Stimulated activated effector memory CD8-positive, alpha-beta T cell treated with anti-CD3 and anti-CD28 coated beads, Interleukin-12 subunit alpha, Interleukin-12 subunit beta, amount 100 ng/mL, for 72 hours (primary cell): ENCODE measurements at regions not wholly inside any gene's neighbourhood (a gene's known extent, or its start where the extent isn't known, plus 50 kb on each side); places are given as distances from the start of the nearest gene placed in this dataset.

ENCODE experiments used
- ATAC-seq: fragments of 150-1000 bp; cut with Tn5 transposase; 2 replicates; pipeline ENCODE4 v1.10.0; 2021
- DNase-seq, 2 donors: peaks; one replicate each; pipeline ENCODE4 v3.0.0; 2021 to 2022; ENCODE audit warnings: low spot score in 2 of 2
- H3K27ac Mint-ChIP-seq: one replicate; pipeline ENCODE4 v1.8.0; 2022; ENCODE audit warnings: mild to moderate bottlenecking, mixed read lengths
- H3K36me3 Mint-ChIP-seq: one replicate; pipeline ENCODE4 v1.8.0; 2022; ENCODE audit warnings: mild to moderate bottlenecking, mixed read lengths
- H3K4me1 Mint-ChIP-seq: one replicate; pipeline ENCODE4 v1.8.0; 2022; ENCODE audit warnings: mixed read lengths
- H3K4me3 Mint-ChIP-seq: one replicate; pipeline ENCODE4 v1.8.0; 2022; ENCODE audit warnings: mild to moderate bottlenecking, mixed read lengths
- H3K9me3 Mint-ChIP-seq: one replicate; pipeline ENCODE4 v1.8.0; 2022; ENCODE audit warnings: mixed read lengths

DNA sequence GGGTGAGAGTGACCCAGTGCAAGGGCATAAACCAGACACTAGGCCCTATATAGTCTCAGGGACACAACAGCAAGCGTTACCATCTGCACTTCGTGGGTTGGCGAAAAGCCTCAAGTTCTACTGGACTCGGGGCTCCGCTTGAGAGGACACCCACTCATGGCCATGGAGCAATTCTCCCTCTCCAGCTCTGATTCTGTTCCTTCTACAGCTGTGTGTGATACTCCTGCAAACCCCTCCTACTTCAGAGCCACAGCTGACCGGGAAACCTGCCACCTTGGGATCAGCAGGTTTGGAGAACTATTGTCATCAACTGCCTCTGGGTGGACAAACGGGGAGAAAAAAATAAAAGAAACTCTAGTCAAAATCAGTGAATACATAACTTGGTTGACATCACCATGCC is 306.9 kb downstream of the FGFR2 start:
- no peaks in the 10 kb centered on the region for H3K36me3 Mint-ChIP-seq
- no peaks in the 10 kb centered on the region for H3K4me1 Mint-ChIP-seq
- no peak for DNase-seq
- H3K4me3 Mint-ChIP-seq: no peak overlapping the region
- H3K9me3 Mint-ChIP-seq: peaks cover 2% of the 10 kb centered on the region
- H3K27ac Mint-ChIP-seq: no peak overlapping the region
- no peak for ATAC-seq

DNA sequence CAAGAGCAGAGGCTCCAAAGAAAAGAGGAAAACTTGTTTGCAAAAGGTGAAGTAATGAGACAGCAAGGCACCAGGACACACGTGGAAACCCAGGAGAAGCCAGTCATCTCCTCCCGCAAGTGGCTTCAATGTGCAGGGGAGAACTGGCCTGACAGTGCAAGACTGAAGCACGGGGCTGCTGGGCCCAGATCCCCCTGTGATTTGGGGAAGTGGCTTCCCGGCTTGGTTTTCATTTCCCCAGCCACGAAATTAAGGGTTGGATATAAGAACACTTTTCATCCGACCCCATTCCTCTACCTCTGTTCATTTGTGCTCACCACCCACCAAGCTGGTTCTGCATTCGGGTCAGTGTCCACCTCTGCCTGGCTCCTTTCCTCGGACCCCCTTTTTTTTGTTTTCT is 306.4 kb downstream of the FGFR2 start:
- Mint-ChIP-seq H3K36me3 (no peaks in the 10 kb centered on the region), H3K4me1 (no peaks in the 10 kb centered on the region), H3K27ac (no peak overlapping the region)

DNA sequence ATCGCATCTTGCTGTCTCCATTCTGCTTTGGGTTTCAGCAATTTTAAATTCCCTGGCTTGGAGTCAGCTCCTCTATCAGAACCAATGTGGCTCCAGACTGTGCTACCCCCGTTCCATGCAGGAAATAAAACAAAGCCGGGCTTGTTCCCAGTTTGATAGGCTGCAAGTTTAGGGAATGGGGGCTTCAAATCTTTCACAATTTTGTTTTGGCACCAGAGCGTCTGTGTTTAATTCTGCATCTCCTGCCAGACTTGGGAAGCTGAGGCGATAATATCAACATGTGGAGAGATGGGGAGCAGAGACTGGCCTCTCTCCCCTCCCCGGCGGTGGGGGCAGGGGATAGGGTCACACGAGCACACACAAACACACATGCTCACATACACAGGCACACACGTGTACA is 305.9 kb downstream of the FGFR2 start:
- H3K36me3 Mint-ChIP-seq: no peaks in the 10 kb centered on the region
- H3K4me3 Mint-ChIP-seq: no peak overlapping the region
- DNase-seq (no peak), ATAC-seq (no peak)
- peaks cover 2% of the 10 kb centered on the region for H3K9me3 Mint-ChIP-seq
- no peak overlapping the region for H3K27ac Mint-ChIP-seq
- H3K4me1 Mint-ChIP-seq: no peaks in the 10 kb centered on the region

More for the DNA sequence above, 306.4 kb downstream of the FGFR2 start:
- Mint-ChIP-seq H3K4me3 (no peak overlapping the region), H3K9me3 (peaks cover 2% of the 10 kb centered on the region)
- ATAC-seq: no peak
- DNase-seq: no peak

DNA sequence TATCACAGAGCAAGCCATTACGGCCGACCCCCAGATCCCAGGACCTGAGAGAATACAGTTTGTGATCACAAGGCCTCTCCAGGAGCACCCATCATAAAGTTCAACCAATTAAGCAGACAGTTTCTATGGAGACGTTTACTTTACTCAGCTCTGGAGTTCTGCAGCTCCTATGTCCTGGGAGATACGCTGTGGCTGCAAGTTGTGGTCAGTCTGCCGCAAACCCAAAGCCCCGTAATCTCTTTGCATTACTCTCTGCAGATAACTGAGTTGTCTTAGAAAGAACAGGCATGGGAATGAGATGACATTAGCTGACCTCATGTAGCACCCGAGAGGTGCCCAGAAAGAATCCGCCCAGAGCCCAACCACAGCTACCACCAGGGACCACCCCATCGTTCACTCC is 305.1 kb downstream of the FGFR2 start:
- Mint-ChIP-seq H3K4me3 (no peak overlapping the region), H3K9me3 (peaks cover 2% of the 10 kb centered on the region), H3K27ac (no peak overlapping the region), H3K4me1 (no peaks in the 10 kb centered on the region), H3K36me3 (no peaks in the 10 kb centered on the region)
- DNase-seq (no peak), ATAC-seq (no peak)

DNA sequence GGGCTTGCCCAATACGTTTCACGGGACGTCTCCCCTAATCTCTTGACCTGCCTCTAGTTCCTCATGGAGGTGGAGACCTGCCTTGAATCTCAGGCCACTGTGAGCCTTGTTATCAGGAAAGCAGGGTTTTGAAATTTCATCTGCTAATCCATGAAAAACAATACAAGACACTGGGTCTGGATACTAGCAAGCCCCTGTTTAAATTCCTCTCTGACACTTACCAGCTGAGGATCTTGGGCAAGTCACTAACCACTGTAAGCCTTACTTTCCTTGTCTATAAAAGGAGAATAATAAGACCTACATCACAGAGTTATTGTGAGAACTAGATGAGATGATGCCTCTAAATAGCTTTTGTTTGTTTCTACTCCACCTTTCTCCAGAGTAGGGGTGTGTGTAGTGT is 303.6 kb downstream of the FGFR2 start:
- Mint-ChIP-seq H3K4me1 (no peaks in the 10 kb centered on the region), H3K4me3 (no peak overlapping the region), H3K9me3 (no peaks in the 10 kb centered on the region), H3K36me3 (no peaks in the 10 kb centered on the region), H3K27ac (no peak overlapping the region)
- DNase-seq: no peak
- no peak for ATAC-seq

DNA sequence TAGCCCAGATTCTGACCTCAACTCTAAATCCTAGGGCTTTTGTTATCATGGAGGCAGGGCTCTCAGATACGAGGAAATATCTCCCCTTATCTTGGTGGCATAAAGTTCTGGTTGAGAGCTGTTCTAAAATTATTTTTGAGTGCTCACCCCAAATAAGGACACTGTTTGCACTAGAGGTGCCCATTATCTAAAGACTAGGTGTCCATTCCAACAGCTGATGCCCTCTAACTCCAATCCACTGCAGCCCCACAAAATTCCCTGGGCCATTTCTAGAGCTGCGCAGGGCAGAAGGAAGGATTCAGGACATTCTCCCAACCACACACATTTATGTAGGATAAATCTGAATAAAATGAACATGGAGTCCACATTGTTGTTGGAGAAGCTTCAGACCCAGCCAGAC is 301.9 kb downstream of the FGFR2 start:
- Mint-ChIP-seq H3K9me3 (no peaks in the 10 kb centered on the region), H3K4me3 (no peak overlapping the region), H3K27ac (no peak overlapping the region), H3K36me3 (no peaks in the 10 kb centered on the region), H3K4me1 (no peaks in the 10 kb centered on the region)
- ATAC-seq (no peak), DNase-seq (no peak)

DNA sequence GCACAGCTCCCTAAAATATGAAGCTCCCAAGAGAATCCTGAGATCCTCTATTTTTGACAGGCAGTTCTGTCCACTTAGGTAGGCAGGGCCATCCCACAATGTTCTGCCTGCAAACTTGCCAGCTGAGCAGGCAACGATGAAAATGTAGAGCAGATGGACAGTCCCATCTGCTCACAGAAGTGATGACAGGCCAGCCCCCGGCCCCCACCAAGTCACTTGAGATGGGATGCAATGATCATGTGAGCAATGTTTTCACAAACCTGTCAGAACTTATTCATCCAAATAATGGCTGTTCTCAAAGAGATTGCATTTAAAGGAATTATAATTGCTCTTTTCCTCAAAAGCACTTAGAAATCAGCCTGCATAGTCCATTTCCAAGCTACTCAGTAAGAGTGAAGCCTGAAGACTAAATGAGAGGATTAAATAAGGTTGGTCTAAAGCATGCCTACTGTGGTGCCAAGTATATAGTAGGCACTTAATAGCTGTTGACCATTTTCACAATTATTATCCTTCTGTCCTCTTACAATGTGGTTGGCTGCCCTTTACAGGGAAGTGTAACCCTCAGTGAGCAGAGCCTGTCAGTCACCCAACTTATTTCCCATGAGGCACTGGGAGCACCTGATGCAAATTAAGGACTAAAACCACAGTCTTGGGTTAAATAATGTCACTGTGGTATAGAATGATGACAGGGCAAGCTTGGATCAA is 301.2 kb downstream of the FGFR2 start:
- no peaks in the 10 kb centered on the region for H3K36me3 Mint-ChIP-seq
- H3K27ac Mint-ChIP-seq: no peak overlapping the region
- no peak for DNase-seq
- H3K4me1 Mint-ChIP-seq: no peaks in the 10 kb centered on the region
- ATAC-seq: no peak
- H3K4me3 Mint-ChIP-seq: no peak overlapping the region
- H3K9me3 Mint-ChIP-seq: no peaks in the 10 kb centered on the region

DNA sequence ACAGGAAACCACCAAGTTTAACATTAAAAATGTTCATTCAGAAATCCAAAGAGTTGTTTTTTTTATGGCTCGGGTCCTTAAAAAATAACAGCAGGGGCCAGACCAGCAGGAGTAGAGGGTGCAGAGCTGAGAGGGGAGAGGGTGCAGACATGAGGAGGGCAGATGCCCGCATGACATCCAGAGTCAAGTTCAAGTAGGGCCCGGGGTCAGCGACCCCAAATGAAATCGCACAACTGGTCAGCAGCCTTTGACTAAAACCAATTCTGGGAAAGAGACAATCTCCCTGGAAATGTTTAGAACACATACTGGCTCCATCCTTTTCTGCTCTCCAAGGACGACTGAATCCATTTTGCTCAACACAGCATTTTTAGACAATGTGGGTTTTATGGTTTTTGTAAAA is 297.5 kb downstream of the FGFR2 start:
- H3K36me3 Mint-ChIP-seq: no peaks in the 10 kb centered on the region
- ATAC-seq: no peak
- DNase-seq: no peak
- no peaks in the 10 kb centered on the region for H3K9me3 Mint-ChIP-seq
- H3K27ac Mint-ChIP-seq: no peak overlapping the region
- H3K4me3 Mint-ChIP-seq: no peak overlapping the region
- H3K4me1 Mint-ChIP-seq: no peaks in the 10 kb centered on the region

DNA sequence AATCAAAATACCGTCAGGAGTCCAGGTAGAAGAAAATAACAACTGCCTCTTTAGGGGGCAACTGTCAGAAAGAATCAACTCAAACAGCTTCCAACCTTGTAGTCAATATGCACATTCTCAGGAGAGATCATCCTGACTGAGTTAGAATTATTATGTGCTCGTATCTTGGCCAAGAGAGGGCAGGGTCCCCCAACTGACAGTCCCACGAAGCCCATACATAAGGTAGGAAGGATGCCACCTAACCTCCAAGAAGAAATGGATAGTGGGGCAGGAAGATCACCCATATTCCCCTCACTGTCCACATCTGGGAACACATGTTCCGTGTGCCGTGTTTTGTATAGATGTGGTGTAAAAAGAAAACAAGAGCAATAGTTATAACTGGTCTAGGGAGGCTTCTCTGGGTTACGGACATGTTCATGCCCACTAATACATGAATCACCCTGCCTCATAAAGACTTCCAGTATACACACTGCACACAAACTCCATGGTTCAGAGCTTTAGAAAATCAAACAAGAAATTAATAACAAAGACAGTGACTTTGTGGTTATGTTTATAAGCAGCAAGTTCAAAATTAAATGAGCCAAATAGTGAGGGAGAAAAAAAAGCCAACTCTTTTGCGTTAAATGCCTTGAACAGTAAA is 295.6 kb downstream of the FGFR2 start:
- no peaks in the 10 kb centered on the region for H3K4me1 Mint-ChIP-seq
- no peak overlapping the region for H3K27ac Mint-ChIP-seq
- H3K9me3 Mint-ChIP-seq: no peaks in the 10 kb centered on the region
- H3K36me3 Mint-ChIP-seq: no peaks in the 10 kb centered on the region
- no peak overlapping the region for H3K4me3 Mint-ChIP-seq
- ATAC-seq: no peak
- no peak for DNase-seq

DNA sequence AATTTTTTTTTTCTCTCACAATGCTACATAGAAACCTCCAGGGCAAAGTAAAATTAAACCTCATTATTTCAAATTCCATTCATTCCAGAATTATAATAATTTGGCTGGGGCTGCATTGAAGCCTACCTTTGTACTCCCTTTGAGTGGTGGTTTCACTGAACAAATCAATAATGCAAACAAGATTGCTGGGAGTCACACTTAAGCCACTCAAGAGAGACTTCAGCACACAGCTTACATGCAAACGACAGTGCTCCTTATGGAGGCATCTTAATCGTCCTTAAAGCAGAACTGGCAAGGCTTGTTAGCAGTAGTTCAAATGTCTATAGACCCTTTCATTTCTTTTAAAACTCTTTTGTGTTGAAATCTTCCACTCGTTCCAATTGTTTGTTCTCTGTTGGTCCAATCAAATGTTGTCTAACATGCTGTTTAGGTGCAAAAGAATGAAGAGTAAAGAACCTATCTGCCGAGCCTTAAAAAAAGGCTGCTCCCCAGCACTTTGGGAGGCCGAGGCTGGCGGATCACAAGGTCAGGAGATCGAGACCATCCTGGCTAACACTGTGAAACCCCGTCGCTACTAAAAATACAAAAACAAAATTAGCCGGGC is 294.9 kb downstream of the FGFR2 start:
- H3K9me3 Mint-ChIP-seq: no peaks in the 10 kb centered on the region
- no peak for DNase-seq
- H3K4me3 Mint-ChIP-seq: no peak overlapping the region
- no peak overlapping the region for H3K27ac Mint-ChIP-seq
- H3K36me3 Mint-ChIP-seq: no peaks in the 10 kb centered on the region
- no peaks in the 10 kb centered on the region for H3K4me1 Mint-ChIP-seq
- ATAC-seq: no peak

DNA sequence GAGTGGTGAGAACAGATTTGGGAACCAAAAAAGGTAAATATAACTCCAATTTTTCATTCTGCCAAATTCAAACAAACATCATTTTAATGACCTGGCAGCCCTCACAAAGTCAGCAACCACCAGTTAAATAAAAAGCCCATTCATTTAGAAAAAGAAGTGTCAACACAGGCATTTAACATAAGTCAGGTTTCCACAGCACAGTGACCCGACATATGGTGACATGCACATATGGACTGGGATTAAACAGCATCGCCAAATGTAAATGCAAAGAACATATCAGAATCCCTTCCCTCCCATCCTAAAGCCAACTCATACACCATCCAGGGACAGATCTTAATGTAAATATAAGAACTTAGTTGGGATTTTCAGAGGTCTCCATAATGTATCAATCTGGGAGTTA is 293.2 kb downstream of the FGFR2 start:
- Mint-ChIP-seq H3K4me1 (no peaks in the 10 kb centered on the region), H3K36me3 (no peaks in the 10 kb centered on the region), H3K27ac (no peak overlapping the region), H3K4me3 (no peak overlapping the region), H3K9me3 (no peaks in the 10 kb centered on the region)
- ATAC-seq: no peak
- no peak for DNase-seq

DNA sequence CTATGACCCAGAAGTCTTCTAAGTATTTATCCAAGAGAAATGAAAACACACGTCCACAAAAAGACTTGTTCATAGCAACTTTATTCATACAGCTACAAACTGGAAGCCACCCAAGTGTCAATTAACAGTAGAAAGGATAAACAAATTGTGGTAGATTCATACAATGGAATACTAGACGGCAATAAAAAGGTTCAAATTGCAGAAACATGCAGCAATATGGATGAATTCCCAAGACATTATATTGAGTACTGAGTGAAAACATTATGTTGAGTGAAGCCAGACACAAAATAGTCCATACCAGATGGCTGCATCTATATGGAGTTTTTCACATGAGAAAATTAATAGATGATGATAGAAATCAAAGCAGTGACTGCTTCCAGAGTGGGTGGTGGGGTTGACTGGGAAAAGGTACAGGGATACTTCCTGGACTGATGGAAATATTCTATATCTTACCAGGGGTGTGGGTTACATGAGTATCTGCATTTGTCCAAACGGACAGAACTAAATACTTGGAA is 292.0 kb downstream of the FGFR2 start:
- no peak overlapping the region for H3K4me3 Mint-ChIP-seq
- H3K27ac Mint-ChIP-seq: no peak overlapping the region
- no peak for ATAC-seq
- no peaks in the 10 kb centered on the region for H3K9me3 Mint-ChIP-seq
- DNase-seq: no peak
- no peaks in the 10 kb centered on the region for H3K4me1 Mint-ChIP-seq
- H3K36me3 Mint-ChIP-seq: no peaks in the 10 kb centered on the region

DNA sequence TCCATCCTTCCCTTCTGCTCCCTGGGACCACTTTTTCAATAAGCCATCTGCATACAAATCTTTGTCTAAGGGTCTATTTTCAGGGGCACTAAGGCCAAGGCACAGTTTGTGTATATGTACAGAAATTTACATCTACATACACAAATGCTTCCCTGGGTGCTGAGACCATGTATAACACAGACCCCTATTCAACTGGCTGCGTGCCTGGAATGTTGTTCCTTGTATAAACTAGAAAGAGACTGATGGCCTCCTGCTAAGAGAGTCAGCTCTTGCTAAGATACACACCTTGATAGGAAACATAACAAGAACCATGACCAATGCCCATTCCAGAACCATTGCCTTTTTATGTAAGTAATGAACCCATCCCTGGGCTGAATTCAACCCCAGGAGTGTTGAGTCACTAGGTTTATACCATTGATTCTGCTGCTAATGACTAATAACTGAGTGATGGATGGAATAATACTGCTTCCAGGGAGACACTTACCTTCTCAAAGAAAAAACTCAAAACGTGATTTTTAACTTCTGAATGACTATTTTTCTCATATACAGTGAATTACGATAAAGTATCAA is 290.7 kb downstream of the FGFR2 start:
- Mint-ChIP-seq H3K4me1 (no peaks in the 10 kb centered on the region), H3K36me3 (no peaks in the 10 kb centered on the region), H3K9me3 (no peaks in the 10 kb centered on the region), H3K27ac (no peak overlapping the region), H3K4me3 (no peak overlapping the region)
- no peak for DNase-seq
- no peak for ATAC-seq

DNA sequence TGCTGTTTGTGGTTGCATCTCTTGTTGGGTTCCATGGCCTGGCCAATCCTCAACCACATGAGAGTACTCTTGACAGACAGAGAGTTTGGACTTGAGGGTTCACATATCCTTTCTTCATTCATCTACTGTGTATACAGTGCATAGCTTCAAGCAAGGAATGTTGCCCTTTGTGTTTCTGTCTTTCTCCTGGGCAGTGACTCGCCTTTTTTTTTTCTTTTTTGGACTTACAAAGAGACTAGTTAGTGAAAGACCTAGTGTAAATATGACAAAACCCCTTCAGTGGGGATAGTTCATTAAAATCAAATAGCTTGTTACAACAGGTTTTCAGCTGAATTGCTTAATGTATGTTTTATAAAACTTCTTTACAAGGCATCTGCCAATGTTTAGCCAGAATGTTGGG is 290.2 kb downstream of the FGFR2 start:
- no peaks in the 10 kb centered on the region for H3K9me3 Mint-ChIP-seq
- no peak for ATAC-seq
- DNase-seq: no peak
- H3K27ac Mint-ChIP-seq: no peak overlapping the region
- H3K36me3 Mint-ChIP-seq: no peaks in the 10 kb centered on the region
- H3K4me1 Mint-ChIP-seq: no peaks in the 10 kb centered on the region
- no peak overlapping the region for H3K4me3 Mint-ChIP-seq

DNA sequence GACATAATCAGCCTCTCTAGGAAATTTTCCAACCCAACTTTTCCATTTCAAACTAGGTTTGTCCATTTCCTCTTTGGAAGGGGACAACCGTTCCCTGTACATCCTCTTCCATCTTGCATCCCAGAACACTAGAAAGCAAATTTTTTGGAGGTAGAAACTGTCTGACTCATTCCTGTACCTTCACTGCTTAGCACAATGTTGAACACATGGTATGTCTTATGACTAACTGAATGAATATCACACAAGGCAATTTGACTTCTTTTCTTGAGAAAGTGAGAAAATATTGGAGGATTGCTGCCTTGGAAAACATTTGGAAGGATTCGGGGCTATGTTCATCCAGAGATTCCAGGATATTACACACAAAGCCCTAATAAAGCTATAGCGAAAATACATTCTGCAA is 289.1 kb downstream of the FGFR2 start:
- DNase-seq: no peak
- no peak overlapping the region for H3K4me3 Mint-ChIP-seq
- H3K36me3 Mint-ChIP-seq: no peaks in the 10 kb centered on the region
- H3K9me3 Mint-ChIP-seq: no peaks in the 10 kb centered on the region
- H3K4me1 Mint-ChIP-seq: no peaks in the 10 kb centered on the region
- H3K27ac Mint-ChIP-seq: no peak overlapping the region
- no peak for ATAC-seq
